HG03460 (cell line): ENCODE measurements at regions not wholly inside any gene's neighbourhood (a gene's known extent, or its start where the extent isn't known, plus 50 kb on each side); places are given as distances from the start of the nearest gene placed in this dataset.

Experiments used
- ATAC-seq: cut with Tn5 transposase; IDR thresholded peaks from one replicate; pipeline ENCODE4 v1.9.1; 2021; ENCODE audit not compliant: unreplicated experiment

DNA sequence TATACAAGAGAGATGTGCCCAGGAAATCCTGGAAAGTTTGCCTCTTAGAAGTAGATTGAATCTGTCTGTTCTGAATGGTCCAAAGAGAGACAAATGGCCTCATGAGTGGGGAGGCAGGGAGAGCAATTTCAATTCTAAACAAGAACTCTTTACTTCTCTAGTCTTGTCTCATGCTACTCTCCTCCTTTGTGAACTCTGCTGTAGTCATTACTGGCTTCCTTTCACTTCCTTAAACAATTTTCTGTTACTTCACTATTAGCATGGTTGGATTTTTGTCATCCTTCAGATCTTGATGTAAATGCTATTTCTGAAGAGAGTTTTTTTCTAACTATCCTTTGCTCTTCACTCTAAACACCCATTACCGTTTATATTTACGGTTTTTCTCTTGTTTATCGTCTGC is 54.0 kb upstream of the GRIN3A start:
- no peak for ATAC-seq

DNA sequence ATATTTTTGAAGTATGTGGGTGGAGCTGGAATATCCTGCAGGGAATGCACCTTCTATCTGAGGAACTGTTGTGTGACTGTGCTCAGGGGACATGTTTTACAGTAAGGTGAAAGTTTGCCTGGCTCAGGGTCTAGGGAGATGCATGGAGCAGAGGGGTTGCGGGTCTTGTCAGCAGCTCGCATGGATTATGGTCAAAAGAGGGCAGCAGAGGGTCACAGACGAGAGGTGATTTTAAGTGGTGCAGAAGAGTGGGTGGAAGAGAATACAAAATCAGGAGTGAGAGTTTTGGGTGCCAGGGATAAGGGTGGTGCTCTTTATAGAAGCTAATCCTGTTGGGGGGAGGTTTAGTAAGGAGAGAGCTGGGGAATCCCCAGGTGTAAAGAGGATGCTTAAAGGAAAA is 53.5 kb upstream of the GRIN3A start:
- ATAC-seq = no peak

DNA sequence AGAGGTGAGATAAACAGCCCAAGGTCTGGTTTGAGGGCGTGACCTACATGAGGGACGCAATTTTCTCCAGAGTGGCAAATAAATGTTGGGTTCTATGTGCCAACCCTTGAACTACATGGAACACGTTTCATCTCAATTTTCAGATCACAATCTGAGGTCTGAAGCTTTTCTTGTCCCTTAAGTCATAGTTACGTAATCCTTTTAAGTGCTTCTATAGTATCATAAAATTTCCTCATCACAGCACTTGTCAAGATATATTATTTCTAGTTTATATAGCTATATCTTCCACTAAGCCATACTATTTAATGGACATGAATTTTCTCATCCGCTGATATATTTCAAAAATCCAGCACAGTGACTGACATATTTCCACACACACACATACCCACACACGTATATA is 53.1 kb upstream of the GRIN3A start:
- ATAC-seq = no peak
